NCI-H1417 (cell line): ENCODE measurements at regions not wholly inside any gene's neighbourhood (a gene's known extent, or its start where the extent isn't known, plus 50 kb on each side); places are given as distances from the start of the nearest gene placed in this dataset.
"Not testable (repeated sequence)": the region's sequence is repeated elsewhere in the genome, so short reads cannot be mapped to it uniquely, and the experiment has no call there.

Experiments used
- DNase-seq, 3 experiments: peaks; one replicate each; lab custom pipeline; 2025; lab: John Stamatoyannopoulos, UW

- not testable (repeated sequence) for DNase-seq
Observed at GRCh38 chr9:6104406-6104805, 89.0 kb upstream of the RANBP6 start.

DNA sequence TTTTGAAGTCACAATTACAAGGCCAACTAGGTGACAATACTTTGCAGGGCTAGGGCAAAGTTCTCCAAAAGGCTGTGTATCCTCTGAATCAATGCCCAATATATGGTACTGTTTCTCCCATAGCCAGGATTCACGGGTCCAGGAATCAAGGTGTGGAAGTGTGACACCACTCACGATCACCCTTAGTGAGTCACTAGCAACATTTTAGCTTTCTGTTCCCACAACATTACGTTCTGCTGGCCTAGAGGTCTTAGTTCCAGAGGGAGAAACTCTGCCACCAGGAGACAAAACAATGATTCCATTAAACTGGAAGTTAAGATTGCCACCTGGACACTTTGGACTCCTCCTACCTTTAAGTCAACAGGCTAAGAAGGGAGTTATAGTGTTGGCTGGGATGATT, 88.5 kb upstream of the RANBP6 start:
- not testable (repeated sequence) for DNase-seq

DNA sequence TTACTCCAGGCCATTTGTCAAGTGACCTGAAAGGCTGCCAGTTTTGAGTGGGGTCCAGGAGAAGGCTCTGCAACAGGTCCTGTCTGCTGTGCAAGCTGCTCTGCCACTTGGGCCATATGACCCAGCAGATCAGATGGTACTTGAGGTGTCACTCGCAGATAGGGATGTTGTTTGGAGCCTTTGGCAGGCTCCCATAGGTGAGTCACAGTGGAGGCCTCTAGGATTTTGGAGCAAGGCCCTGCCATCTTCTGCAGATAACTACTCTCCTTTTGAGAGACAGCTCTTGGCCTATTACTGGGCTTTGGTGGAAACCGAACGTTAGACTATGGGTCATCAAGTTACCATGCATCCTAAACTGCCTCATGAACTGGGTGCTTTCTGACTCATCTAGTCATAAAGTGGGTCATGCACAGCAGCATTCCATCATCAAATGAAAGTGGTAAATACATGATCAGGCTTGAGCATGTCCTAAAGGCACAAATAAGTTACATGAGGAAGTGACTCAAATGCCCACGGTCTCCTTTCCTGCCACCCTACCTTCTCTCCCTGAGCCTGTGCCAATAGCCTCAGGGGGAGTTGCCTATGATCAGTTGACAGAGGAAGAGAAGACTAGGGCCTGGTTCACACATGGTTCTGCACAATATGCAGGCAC, 87.0 kb upstream of the RANBP6 start:
- not testable (repeated sequence) for DNase-seq

- not testable (repeated sequence) for DNase-seq
Observed at GRCh38 chr9:6101725-6102124, 86.3 kb upstream of the RANBP6 start.

- not testable (repeated sequence) for DNase-seq
Observed at GRCh38 chr9:6099346-6099745, 83.9 kb upstream of the RANBP6 start.

- no peak for DNase-seq
Observed at GRCh38 chr9:6098431-6098830, 83.0 kb upstream of the RANBP6 start.

DNA sequence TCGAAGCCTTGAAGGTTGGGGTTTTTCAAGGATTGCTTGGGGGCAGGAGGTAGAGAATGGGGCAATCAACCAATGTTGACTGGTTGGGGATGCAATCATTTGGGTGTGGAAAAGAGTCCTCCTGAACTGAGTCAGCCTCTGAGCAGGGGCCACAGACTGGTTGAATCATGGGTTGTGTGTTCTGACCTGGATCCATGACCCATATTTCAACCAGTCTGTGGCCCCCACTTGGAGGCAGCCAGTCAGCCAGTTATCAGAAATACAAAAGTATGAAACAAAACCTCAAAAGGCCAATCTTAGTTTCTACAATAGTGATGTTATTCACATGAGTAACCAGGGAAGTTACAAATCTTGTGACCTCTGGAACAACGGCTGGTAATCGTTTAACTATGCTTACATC, 81.4 kb upstream of the RANBP6 start:
- no peak for DNase-seq

DNA sequence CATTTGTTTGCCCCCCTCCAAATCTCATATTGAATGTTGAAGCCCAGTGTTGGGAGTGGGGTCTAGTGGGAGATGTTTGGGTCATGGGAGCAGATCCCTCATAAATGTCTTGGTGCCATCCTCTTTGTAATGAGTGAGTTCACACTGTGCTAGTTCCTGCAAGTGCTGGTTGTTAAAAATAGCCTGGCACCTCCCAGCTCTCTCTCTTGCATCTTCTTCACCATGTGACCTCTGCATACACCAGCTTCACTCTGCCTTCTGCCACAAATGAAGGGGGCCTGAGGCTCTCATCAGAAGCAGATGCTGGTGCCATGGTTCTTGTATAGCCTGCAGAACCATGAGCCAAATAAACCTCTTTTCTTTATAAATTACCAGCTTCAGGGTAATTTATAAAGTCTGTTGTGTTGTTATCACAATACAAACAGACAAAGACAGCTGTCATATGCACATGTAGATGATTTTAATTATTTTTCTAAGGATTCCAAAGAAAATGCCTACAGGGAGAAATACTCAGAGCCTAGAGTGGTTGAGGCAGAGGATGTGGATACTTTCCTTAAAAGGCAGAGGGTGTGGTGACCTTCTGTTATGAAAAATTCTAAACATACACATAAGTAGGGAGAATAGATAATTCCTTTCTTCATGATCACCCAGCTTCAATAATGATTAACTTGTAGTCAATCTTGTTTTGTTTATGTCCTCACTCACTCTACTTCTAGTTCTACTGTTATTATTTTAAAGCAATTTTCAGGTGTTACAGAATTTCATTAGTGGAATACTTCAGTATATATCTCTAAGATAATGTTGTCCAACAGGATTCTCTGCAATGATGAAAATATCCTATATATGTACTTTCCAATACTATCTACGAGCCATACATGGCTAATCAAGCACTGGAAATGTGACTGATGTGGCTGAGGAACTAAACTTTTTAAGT, 75.1 kb upstream of the RANBP6 start:
- no peak for DNase-seq

- no peak for DNase-seq
Observed at GRCh38 chr9:6089300-6089699, 73.9 kb upstream of the RANBP6 start.

- DNase-seq: no peak
Observed at GRCh38 chr9:6086006-6086655, 70.7 kb upstream of the RANBP6 start.

DNA sequence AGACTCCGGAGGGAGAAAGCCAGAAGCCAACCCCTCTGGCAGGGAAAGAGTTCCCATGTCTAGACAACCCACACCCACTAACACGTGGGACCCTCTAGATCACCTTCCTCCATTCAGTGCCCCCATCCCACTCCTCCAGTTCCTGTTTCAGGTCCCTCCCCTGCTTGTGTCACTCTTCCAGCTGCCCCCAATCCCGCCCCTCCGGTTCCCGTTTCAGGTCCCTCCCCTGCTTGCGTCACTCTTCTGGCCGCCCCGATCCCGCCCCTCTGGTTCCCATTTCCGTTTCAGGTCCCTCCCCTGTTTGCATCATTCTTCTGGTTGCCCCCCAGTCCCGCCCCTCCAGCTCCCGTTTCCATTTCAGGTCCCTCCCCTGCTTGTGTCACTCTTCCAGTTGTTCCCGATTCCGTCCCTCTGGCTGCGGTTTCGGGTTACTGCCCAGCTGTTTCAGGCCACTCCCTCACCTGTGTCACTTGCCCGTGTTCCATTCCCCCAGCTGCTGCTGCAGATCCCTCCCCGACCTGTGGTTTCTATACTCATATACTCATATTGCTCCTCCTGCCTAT, 64.8 kb upstream of the RANBP6 start:
- peak; percentile 76 to 89 (median 87) for DNase-seq

DNA sequence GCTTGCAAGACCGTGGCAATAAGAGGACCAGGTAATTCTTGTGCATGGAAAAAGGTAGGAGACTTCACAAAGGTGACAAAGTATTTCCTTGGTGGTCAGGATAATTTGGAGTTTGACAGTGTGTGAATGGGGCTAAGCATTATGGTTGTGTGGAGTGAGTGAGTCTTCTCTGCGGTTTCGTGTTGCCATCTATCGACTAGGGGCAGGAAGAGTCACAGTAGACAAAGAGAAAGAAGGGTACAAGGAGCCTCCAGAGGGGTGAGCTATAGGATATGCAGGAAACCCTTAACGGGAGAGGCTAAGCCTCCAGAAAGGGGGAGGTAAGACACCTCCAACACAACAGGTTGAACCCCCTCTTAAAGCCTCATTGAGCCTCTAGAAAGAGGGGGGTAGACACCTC, 64.0 kb upstream of the RANBP6 start:
- DNase-seq: peak in 1 of 3 experiments; percentile 29

DNA sequence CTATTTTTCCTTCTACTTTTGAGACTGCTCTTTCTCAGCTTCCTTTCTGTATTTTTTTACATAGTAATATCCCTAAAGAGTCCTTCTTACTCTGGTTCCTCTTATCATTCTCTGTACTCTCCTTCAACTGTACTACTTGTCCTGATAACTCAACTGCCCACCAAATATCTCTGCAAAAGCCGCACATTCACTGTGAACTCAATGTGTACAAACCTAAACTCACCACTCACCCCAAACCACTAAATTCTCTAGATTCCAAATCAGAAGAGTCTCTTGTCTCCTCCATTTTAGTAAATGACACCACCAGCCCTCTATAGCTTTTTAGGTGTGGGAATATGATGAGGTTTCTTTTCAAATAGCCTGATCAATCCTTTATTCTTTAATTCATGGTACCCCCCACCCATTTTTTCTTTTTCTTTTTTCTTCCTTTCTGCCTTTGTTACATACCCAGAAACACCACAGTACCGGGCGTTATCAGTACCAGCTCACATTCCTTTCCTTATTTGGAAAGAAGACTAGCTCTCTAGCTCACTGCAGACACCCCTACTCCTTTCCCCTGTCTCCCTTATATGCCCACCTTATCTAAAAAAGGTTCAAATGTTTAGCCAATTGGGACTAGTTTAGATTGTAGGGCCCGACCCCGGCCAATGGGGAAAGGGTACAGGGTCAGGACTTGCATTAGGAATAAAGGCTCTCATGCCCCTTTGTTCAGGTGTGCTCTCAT, 63.1 kb upstream of the RANBP6 start:
- DNase-seq: no peak

DNA sequence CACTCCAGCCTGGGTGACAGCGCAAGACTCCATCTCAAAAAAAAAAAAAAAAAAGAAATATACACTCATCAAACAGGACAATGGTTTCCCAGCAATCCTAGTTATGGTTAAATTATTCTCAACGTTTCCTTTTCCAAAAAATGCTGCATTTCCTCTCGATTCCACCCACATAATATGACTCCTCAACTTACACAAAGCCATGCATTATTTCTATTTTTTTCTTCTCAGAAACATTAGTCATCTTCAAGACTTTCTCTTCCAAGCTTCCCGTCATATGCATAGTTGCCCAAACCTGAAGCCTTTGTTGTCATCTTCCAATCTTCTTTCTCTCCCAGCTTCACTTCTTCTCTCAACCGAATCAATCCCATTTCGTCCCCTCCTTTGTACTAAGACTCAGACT, 61.4 kb upstream of the RANBP6 start:
- no peak for DNase-seq

DNA sequence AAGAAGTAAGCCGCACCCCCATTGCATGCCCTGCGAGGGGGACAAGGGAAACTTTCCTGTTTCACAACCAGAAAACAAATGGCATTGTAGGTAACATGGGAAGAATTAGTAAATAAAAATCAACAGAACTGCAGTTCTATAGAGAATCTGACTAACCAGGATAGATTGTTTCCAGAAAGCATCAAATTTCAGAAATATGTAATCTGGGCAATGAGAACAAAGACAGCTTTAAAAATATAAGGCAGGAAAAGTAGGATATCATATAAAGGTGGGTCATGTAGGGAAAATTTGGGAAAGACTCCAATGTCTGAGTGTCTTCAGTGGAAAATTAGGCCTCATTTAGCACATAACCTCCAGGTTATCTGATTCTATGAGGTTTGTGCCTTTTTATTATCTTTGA, 58.3 kb upstream of the RANBP6 start:
- DNase-seq: no peak

DNA sequence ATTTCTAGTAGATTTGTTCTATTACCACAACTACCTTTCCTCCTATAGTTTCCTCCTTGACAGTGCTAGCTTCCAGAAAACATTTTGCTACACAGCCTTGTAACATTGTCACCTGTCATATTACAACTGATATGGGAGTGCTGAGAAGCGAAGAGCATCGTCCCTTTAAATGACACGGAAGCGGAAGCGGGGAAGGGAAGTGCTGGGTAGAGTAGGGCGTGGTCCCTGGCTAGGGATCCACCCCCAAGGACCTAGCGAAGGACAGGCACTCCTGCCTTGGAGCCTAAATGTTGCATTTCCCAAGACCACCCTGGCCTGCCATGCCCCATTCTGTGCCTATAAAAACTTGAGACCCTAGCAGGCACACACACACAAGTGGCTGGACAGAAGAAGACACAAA, 57.4 kb upstream of the RANBP6 start:
- no peak for DNase-seq

GRCh38 chr9:6072453-6072852, 57.0 kb upstream of the RANBP6 start:
- DNase-seq: no peak

DNA sequence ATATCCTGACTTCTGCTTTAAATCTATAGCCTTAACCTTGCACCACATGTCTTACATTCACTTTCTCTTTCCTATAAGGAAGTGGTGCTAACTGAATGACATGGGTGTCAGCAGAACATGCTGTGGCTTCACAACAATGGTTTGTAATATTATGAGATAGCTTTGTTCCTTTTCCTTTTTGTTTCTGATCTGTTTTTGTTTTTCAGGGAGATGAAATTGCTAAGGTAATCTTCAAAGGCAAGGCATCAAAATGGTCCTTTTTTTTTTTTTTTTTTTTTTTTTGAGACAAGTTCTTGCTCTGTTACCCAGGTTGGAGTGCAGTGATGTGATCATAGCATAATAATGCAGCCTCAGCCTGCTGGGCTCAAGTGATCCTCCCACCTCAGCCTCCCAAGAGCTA, 53.6 kb upstream of the RANBP6 start:
- no peak for DNase-seq

DNA sequence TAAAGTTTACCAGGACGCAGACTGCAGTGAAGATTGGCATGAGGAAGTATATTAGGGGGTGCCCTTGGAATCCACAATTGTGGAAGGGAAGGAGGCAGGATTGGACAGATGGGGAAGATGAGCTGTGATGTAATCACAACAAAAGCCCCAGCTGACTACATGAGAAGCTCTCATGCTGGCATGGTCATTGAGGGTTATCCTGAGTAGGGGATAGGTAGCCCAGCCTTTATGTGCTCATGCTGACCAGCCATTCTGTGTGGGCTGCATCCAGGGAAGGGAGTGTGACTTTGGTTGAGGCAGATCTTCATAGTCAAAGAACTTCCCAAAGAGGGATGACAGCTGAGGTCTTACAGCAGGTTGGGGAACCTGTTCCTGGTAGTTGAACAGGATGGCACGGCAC, 52.0 kb upstream of the RANBP6 start:
- no peak for DNase-seq
